Middle frontal gyrus (tissue), 1 donor: ENCODE measurements at regions not wholly inside any gene's neighbourhood (a gene's known extent, or its start where the extent isn't known, plus 50 kb on each side); places are given as distances from the start of the nearest gene placed in this dataset.
"Not testable (repeated sequence)": the region's sequence is repeated elsewhere in the genome, so short reads cannot be mapped to it uniquely, and the experiment has no call there.

Experiments
- DNase-seq: peaks from one replicate; pipeline ENCODE4 v3.0.0-alpha.2; 2015; ENCODE audit warnings: low spot score; ENCODE audit errors: extremely low spot score

- no peak for DNase-seq
Measured at GRCh38 chr9:88287972-88288371, 100.3 kb upstream of the SPIN1 start.

GRCh38 chr9:88280816-88281382, 107.3 kb upstream of the SPIN1 start:
- no peak for DNase-seq

- DNase-seq: no peak
Measured at GRCh38 chr9:88278036-88278435, 110.2 kb upstream of the SPIN1 start.

- no peak for DNase-seq
Measured at GRCh38 chr9:88274078-88274477, 114.2 kb upstream of the SPIN1 start.

- DNase-seq: no peak
Measured at GRCh38 chr9:88272986-88273385, 115.3 kb upstream of the SPIN1 start.

GRCh38 chr9:88270413-88270812, 117.8 kb upstream of the SPIN1 start:
- no peak for DNase-seq

GRCh38 chr9:88268886-88269285, 119.4 kb upstream of the SPIN1 start:
- no peak for DNase-seq

GRCh38 chr9:88267283-88267682, 121.0 kb upstream of the SPIN1 start:
- no peak for DNase-seq

GRCh38 chr9:88266416-88266815, 121.8 kb upstream of the SPIN1 start:
- DNase-seq: no peak

GRCh38 chr9:88259001-88259400, 120.7 kb upstream of the SPATA31C2 start:
- DNase-seq: no peak

GRCh38 chr9:88258601-88259000, 120.3 kb upstream of the SPATA31C2 start:
- no peak for DNase-seq

- DNase-seq: no peak
Measured at GRCh38 chr9:88258024-88258423, 119.7 kb upstream of the SPATA31C2 start.

- no peak for DNase-seq
Measured at GRCh38 chr9:88256216-88256615, 117.9 kb upstream of the SPATA31C2 start.

- DNase-seq: not testable (repeated sequence)
Measured at GRCh38 chr9:88255806-88256205, 117.5 kb upstream of the SPATA31C2 start.

- no peak for DNase-seq
Measured at GRCh38 chr9:88251903-88252302, 113.6 kb upstream of the SPATA31C2 start.

- no peak for DNase-seq
Measured at GRCh38 chr9:88243736-88244135, 105.5 kb upstream of the SPATA31C2 start.

GRCh38 chr9:88242879-88243278, 104.6 kb upstream of the SPATA31C2 start:
- no peak for DNase-seq

- no peak for DNase-seq
Measured at GRCh38 chr9:88237991-88238571, 99.8 kb upstream of the SPATA31C2 start.

- DNase-seq: no peak
Measured at GRCh38 chr9:88237479-88237961, 99.2 kb upstream of the SPATA31C2 start.

GRCh38 chr9:88236511-88237478, 98.5 kb upstream of the SPATA31C2 start:
- no peak for DNase-seq

- DNase-seq: no peak
Measured at GRCh38 chr9:88235615-88236014, 97.3 kb upstream of the SPATA31C2 start.

GRCh38 chr9:88234114-88234513, 95.8 kb upstream of the SPATA31C2 start:
- DNase-seq: no peak
